ENCODE measurements at regions not wholly inside any gene's neighbourhood (a gene's known extent, or its start where the extent isn't known, plus 50 kb on each side); places are given as distances from the start of the nearest gene placed in this dataset.

DNA sequence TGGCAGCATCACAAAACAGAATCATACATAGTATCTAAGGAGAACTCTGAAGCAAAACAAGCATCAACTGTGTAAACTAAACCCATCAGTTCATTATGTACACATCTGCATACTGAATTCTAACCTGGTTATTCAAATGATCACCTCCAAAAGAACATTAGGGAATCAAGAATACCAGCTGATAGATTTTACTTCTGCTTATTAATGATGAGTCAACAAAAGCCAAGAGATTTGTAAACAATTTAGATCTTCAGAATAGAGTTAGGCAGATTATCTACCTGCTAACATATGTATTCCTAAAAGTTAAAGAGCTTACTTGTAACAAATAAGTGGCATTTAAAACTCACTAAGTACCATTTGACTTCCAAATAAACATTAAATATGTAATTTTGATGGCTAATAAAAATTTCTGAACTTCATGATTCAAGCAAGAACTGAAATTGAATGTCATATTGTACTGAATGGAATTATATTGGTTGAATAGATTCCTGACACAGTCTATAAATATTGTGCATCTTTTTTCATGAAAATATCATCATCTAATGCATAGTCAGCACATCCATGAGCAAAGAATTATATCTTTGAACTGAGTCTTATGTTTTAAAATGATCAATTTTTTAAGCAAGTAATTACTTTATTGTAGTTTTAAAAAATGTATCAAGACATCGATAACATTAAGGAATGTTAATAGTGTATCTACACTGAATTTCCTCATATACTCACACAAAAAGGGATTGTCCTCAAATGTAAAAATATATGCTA is 470.5 kb downstream of the GRXCR1 start:
- no peak overlapping the region for H3K4me3 ChIP-seq (ENCODE audit: low read depth, low read length)
- TF ChIP-seq, protein P1, sequence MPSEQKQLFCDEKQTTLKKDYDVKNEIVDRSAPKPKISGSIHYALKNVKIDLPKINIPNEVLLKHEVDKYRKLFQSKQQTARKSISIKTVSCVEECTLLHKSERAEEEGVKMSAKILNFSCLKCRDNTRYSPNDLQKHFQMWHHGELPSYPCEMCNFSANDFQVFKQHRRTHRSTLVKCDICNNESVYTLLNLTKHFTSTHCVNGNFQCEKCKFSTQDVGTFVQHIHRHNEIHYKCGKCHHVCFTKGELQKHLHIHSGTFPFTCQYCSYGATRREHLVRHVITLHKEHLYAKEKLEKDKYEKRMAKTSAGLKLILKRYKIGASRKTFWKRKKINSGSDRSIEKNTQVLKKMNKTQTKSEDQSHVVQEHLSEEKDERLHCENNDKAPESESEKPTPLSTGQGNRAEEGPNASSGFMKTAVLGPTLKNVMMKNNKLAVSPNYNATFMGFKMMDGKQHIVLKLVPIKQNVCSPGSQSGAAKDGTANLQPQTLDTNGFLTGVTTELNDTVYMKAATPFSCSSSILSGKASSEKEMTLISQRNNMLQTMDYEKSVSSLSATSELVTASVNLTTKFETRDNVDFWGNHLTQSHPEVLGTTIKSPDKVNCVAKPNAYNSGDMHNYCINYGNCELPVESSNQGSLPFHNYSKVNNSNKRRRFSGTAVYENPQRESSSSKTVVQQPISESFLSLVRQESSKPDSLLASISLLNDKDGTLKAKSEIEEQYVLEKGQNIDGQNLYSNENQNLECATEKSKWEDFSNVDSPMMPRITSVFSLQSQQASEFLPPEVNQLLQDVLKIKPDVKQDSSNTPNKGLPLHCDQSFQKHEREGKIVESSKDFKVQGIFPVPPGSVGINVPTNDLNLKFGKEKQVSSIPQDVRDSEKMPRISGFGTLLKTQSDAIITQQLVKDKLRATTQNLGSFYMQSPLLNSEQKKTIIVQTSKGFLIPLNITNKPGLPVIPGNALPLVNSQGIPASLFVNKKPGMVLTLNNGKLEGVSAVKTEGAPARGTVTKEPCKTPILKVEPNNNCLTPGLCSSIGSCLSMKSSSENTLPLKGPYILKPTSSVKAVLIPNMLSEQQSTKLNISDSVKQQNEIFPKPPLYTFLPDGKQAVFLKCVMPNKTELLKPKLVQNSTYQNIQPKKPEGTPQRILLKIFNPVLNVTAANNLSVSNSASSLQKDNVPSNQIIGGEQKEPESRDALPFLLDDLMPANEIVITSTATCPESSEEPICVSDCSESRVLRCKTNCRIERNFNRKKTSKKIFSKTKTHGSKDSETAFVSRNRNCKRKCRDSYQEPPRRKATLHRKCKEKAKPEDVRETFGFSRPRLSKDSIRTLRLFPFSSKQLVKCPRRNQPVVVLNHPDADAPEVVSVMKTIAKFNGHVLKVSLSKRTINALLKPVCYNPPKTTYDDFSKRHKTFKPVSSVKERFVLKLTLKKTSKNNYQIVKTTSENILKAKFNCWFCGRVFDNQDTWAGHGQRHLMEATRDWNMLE (tag by site-specific recombination; conservative IDR thresholded peaks at IDR 0.05; ENCODE audit: low read depth): no peak
- TF ChIP-seq KLF8 (tag by site-specific recombination; IDR thresholded peaks at IDR 0.05): no peak
- no peak for TF ChIP-seq SP7 (tag by site-specific recombination; IDR thresholded peaks at IDR 0.05)
- no peak for TF ChIP-seq ZNF624 (tag by site-specific recombination; IDR thresholded peaks at IDR 0.05)
- no peak for TF ChIP-seq ZNF555 (tag by site-specific recombination; conservative IDR thresholded peaks at IDR 0.05)
- no peak for TF ChIP-seq ZNF701 (tag by site-specific recombination; IDR thresholded peaks at IDR 0.05)
- no peak for TF ChIP-seq MZF1 (tag by site-specific recombination; IDR thresholded peaks at IDR 0.05; ENCODE audit: borderline replicate concordance)
- no peak for TF ChIP-seq ZNF292 (tag by site-specific recombination; IDR thresholded peaks at IDR 0.05; ENCODE audit: borderline replicate concordance, low read depth)
- TF ChIP-seq ZBTB1 (tag by site-specific recombination; IDR thresholded peaks at IDR 0.05): no peak
- no peak for TF ChIP-seq ZNF175 (tag by site-specific recombination; IDR thresholded peaks at IDR 0.05)
- TF ChIP-seq, protein P2, sequence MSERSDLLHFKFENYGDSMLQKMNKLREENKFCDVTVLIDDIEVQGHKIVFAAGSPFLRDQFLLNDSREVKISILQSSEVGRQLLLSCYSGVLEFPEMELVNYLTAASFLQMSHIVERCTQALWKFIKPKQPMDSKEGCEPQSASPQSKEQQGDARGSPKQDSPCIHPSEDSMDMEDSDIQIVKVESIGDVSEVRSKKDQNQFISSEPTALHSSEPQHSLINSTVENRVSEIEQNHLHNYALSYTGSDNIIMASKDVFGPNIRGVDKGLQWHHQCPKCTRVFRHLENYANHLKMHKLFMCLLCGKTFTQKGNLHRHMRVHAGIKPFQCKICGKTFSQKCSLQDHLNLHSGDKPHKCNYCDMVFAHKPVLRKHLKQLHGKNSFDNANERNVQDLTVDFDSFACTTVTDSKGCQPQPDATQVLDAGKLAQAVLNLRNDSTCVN (tag by site-specific recombination; optimal IDR thresholded peaks at IDR 0.05): no peak
- no peak for TF ChIP-seq ZBTB17 (tag by site-specific recombination; IDR thresholded peaks at IDR 0.05)
- TF ChIP-seq ZNF596 (tag by site-specific recombination; IDR thresholded peaks at IDR 0.05): no peak
- no peak for TF ChIP-seq ZNF433 (tag by site-specific recombination; IDR thresholded peaks at IDR 0.05; ENCODE audit: low read depth)
- TF ChIP-seq ZNF140 (tag by site-specific recombination; IDR thresholded peaks at IDR 0.05): no peak
- no peak for TF ChIP-seq ZFHX2 (tag by site-specific recombination; conservative IDR thresholded peaks at IDR 0.05)
- no peak overlapping the region for H3K27ac ChIP-seq (ENCODE audit: extremely low read depth, low read depth, low read length)
- H3K36me3 ChIP-seq (ENCODE audit: control insufficient read depth in 2 of 2, insufficient read depth in 1 of 2, low read length in 2 of 2): no peaks in the 10 kb centered on the region
- H3K4me1 ChIP-seq (ENCODE audit: control insufficient read depth, insufficient read depth, low read length): no peaks in the 10 kb centered on the region
- ChIA-PET POLR2A (no interaction called here), CTCF (no interaction called here)
- no peaks in the 10 kb centered on the region for H3K9me3 ChIP-seq (ENCODE audit: control insufficient read depth, insufficient read depth, low read depth, low read length)

DNA sequence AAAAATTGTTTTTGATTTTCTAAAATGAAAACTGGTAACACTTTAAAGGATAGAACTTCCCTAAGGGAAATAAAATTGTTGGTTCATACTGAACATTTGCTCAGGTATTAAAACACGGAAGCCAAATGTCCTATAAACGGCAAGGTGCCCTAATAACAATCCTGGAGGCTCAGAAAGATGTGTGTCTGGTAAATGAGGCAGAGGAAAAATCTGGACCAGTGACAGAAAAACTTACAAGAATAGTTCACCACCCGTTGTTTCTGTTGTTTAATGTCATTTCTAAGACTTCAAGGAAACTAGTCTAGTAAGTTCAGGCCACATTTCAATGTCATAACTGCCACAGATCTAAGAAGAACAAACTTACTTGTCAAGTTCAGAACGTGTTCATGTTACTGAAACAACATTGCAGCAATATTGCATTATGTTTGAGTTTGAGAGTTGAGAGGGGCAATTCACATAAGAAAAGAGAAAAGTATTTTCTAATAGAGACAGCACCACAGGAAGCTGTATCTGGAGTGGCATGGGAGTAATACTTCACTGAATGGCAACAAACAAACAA is 476.6 kb downstream of the GRXCR1 start:
- H3K36me3 ChIP-seq (ENCODE audit: control insufficient read depth in 2 of 2, insufficient read depth in 1 of 2, low read length in 2 of 2): no peaks in the 10 kb centered on the region
- ChIA-PET CTCF (no interaction called here), POLR2A (no interaction called here)
- H3K27ac ChIP-seq (ENCODE audit: extremely low read depth, low read depth, low read length): no peak overlapping the region
- H3K9me3 ChIP-seq (ENCODE audit: control insufficient read depth, insufficient read depth, low read depth, low read length): no peaks in the 10 kb centered on the region
- H3K4me3 ChIP-seq (ENCODE audit: low read depth, low read length): no peak overlapping the region
- TF ChIP-seq ZNF561 (tag by site-specific recombination; IDR thresholded peaks at IDR 0.05; ENCODE audit: borderline replicate concordance): no peak
- no peak for TF ChIP-seq MEIS1 (CRISPR knock-in tag; IDR thresholded peaks at IDR 0.05; ENCODE audit: borderline replicate concordance)
- no peak for TF ChIP-seq SALL2 (tag by site-specific recombination; IDR thresholded peaks at IDR 0.05; ENCODE audit: borderline replicate concordance)
- no peaks in the 10 kb centered on the region for H3K4me1 ChIP-seq (ENCODE audit: control insufficient read depth, insufficient read depth, low read length)
